Kidney glomerular epithelial cell (primary cell): ENCODE measurements at regions not wholly inside any gene's neighbourhood (a gene's known extent, or its start where the extent isn't known, plus 50 kb on each side); places are given as distances from the start of the nearest gene placed in this dataset.

ENCODE experiments used
- DNase-seq: peaks from one replicate; lab custom pipeline; 2025; lab: John Stamatoyannopoulos, UW

DNA sequence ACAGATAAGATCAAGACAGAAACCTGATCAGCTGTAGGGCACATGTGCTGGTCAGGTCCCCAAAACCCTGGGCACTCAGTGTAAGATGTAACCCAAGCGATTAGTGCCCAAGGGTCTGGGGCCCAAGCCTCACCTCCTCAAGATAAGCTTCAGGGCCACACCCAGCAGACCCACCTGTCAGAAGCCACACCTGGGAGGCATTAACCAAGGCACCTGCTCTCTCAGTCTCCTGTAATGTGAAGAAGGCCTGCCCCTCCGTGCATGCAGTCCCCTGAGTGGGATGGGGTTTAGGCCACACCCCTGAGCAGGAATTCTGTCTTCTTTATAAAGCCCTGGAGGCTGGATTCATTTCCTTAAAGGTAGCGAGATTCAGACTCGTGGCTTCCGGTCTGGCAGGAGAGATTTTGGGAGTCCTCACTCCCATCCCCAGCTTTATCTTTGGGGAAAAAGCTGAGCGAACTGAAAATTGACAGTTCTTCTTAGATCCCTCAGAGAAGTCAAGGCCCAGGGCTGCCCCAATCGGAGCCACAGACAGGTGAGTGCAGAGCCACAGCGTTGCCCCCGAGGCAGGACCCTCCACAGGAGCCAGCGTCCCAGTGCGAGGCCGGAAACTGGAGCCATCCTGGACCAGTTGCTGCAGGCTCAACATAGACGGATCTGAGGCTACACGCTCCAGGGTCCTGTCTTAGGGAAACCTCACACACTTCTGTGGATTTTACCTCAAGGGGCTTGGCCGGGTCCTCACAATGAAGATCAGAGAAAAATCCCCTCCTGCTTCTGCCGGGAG lies 357.6 kb upstream of the IRX4 start:
- DNase-seq, result no peak

GRCh38 chr5:2239201-2239910 lies 356.6 kb upstream of the IRX4 start:
- DNase-seq, result no peak

- no peak for DNase-seq
Measured at GRCh38 chr5:2238732-2239131, 356.0 kb upstream of the IRX4 start.

DNA sequence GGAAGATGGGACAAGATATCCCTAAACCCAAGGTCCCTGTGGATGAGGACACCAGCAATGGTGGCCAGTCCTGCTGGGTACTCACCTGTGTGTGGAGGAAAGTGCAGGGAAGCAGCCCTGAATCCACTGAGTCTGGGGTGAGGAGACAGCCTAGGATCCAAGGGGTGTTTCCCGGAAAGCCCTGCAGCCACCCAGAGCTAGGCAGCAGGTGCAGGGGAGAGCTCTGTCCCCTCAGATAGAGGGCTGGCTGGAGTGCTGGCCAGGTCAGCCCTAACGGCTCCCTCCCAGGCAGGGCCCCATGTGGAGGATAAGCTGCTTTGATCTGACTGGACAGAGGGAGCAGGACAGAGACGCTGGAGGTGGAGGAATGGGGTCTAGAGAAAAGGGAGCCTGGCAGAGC lies 344.7 kb upstream of the IRX4 start:
- no peak for DNase-seq

DNA sequence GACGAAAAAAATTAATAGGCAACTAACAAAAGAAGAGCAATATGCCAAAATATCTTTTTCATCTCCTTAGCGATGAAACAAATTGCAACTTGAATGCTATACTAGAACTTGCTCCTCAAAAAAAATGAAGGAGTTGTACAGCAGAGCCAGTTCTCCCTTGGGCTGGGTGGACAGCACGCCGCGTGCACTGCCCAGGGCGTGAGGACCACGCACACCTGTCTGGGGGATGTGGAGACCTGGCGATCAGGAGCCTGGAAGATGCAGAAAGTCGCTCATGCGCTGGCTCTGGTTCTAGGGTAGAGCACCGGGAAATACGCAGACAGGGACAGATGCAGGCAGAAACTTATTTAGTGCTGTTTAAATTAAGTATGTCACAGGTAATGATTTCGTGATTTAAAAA lies 342.0 kb upstream of the IRX4 start:
- no peak for DNase-seq

- no peak for DNase-seq
Measured at GRCh38 chr5:2223303-2223702, 340.6 kb upstream of the IRX4 start.

- no peak for DNase-seq
Measured at GRCh38 chr5:2222246-2222992, 339.7 kb upstream of the IRX4 start.

DNA sequence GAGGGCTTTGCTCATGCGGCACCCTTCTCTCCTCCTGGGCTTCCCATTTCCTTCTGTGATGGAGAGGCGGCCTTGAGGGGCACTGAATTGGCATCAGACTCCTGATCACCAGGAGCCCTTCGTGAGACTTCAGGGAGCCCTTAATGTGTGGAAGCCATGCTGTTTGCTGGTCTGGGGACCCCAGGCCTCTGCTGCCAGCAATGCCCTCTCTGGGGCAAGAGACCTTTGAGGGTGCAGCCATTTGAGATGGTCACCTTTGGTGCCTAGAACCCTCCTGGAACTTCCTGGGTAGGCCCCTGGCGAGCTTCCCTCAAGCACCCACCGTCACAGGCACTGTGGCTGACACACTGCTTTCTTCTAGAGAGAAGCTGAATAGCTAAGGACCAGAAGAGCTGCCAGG lies 338.7 kb upstream of the IRX4 start:
- no peak for DNase-seq

DNA sequence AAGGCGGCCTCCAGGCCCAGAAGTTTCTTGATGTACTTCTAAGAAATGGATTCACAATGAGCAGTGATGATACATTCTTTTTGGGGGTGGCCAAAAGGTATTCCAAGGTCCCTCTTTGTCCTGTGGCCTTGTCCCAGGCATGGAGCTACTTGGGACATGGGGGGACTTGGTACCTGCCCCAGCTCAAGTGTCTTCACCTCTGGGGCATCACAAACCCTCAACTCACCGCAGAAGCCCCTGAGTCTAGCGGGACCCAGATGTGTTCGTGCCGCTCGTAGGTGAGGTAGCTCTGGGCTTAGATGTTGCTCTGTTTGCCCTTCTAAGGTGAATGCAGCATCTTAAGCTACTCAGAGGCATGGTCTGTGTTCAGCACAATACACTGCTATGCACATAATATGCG lies 338.0 kb upstream of the IRX4 start:
- DNase-seq, result no peak

GRCh38 chr5:2219149-2219776 lies 336.5 kb upstream of the IRX4 start:
- no peak for DNase-seq

- no peak for DNase-seq
Measured at GRCh38 chr5:2217219-2217618, 334.5 kb upstream of the IRX4 start.

DNA sequence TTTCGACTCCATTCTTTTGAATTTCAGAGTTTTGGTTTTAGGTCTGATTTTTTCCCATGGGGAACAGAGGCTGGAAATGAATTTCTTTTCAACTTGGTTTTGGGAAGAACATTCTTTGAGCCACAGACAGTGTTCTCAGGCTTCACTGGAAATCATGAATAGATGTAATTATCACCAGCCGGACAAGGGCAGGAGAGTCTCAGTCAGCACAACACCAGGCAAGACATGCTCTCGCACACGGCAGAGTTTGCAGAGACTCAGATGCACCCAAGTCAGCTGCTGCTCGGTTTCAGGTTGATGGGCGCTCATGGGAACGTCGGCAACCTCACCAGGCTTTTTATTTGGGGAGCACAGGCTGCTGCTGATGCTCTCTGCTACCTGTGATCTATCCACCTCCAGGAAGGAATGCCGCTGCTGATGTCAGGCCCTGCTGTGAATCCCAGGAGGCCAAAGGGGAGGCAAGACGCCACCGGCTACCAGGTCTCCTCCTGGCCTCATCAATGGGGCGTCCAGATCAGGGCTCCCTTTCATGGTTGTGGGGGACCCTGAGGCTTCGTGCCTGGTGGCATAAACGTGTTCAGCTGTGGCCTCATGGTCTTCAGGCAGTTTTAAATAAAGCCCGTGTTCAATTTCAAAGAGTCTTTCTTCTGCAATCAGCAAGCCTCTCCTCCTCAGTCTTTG lies 332.3 kb upstream of the IRX4 start:
- DNase-seq, result no peak

GRCh38 chr5:2213121-2213730 lies 330.5 kb upstream of the IRX4 start:
- no peak for DNase-seq

DNA sequence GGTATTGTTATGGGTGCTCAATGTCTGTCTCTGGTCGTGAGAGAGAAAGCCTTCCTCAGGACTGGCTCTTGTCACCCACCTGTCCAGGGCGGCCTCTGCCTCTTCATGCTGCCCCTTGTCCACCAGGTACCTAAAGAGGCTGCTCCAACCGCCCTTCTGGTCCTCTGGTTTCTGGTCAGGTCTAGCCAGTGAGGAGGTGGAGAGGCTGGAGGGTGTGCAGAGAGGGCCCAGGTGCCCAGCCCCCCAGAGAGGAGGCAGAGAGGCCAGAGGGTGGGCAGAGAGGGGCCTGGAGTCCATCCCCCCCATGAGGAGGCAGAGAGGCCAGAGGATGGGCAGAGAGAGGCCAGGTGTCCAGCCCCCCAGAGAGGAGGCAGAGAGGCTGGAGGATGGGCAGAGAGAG lies 329.8 kb upstream of the IRX4 start:
- no peak for DNase-seq

DNA sequence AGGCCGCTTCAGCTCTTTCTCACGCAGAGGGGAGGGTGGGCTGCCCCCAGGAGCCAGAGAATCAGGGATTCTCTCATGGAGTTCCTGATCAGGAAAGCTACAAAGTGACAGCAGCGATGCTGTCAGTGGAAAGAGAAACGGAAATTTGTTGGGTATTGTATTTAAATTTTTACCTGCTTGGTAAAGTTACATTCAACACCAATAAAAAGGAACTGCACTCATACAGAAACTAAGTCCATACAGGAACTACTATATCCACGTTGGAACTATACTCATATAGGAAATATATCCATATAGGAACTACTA lies 325.5 kb upstream of the IRX4 start:
- DNase-seq, result no peak

- DNase-seq, result no peak
Measured at GRCh38 chr5:2207416-2208238, 324.9 kb upstream of the IRX4 start.

DNA sequence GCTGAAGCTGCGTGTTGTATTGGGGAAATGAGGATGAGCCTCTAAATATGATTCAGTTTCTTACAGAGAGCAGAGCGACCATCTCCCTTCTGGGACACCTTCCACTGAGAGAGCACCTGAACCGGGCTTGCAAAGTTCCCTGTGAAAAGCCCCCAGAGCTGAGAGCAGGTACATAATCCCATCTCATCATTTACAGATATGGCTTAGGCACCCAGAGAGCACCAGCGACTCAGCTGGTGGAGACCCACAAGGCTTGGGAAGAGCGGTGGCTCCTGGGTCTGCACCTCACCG lies 324.3 kb upstream of the IRX4 start:
- DNase-seq, result no peak

- no peak for DNase-seq
Measured at GRCh38 chr5:2206293-2207108, 323.8 kb upstream of the IRX4 start.

- no peak for DNase-seq
Measured at GRCh38 chr5:2205596-2206226, 323.0 kb upstream of the IRX4 start.

DNA sequence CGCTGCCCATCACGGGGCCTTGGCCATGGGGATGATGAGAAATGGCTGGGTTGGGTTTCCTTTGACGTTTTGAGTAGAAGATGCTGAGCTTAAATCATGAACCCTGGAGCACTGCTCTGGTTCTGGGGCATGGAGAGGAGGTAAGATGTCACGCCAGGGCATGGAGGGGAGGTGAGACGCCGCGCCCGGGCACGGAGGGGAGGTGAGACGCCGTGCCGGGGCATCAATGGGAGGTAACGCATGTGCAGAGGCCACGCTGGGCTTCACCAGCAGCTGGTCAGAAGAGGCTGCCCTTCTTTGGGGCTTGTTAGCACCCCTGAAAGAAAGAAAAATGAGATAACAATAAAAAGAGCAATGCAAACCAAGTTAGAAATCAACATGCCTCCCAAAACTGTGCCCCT lies 322.5 kb upstream of the IRX4 start:
- no peak for DNase-seq
